Hepatocyte (in vitro differentiated cells): ENCODE measurements at regions not wholly inside any gene's neighbourhood (a gene's known extent, or its start where the extent isn't known, plus 50 kb on each side); places are given as distances from the start of the nearest gene placed in this dataset.
"Not testable (repeated sequence)": the region's sequence is repeated elsewhere in the genome, so short reads cannot be mapped to it uniquely, and the experiment has no call there.

ENCODE experiments used
- DNase-seq: peaks from one replicate; pipeline ENCODE4 v3.0.0-alpha.2; 2016; ENCODE audit warnings: low spot score
- H2AFZ ChIP-seq: fragments of 200-600 bp; sonication (generic); 2 replicates; pipeline ENCODE4 v1.6.0; 2016; ENCODE audit warnings: antibody characterized with exemption, mild to moderate bottlenecking
- H3K27ac ChIP-seq: fragments of 200-600 bp; sonication (generic); 2 replicates; pipeline ENCODE4 v1.5.1; 2016; ENCODE audit warnings: mild to moderate bottlenecking
- H3K27me3 ChIP-seq: fragments of 200-600 bp; sonication (generic); 2 replicates; pipeline ENCODE4 v1.6.1; 2016
- H3K36me3 ChIP-seq: fragments of 200-600 bp; sonication (generic); replicated peaks from 2 replicates; pipeline ENCODE4 v1.5.1; 2016; ENCODE audit warnings: low read depth; ENCODE audit not compliant: insufficient read depth
- H3K4me1 ChIP-seq: fragments of 200-600 bp; sonication (generic); 2 replicates; pipeline ENCODE4 v1.5.1; 2016; ENCODE audit warnings: mild to moderate bottlenecking, moderate library complexity; ENCODE audit not compliant: insufficient read depth
- H3K4me2 ChIP-seq: fragments of 200-600 bp; sonication (generic); 2 replicates; pipeline ENCODE4 v1.6.0; 2016
- H3K4me3 ChIP-seq: fragments of 200-600 bp; sonication (generic); 2 replicates; pipeline ENCODE4 v1.5.1; 2016; ENCODE audit warnings: mild to moderate bottlenecking
- H3K79me2 ChIP-seq: fragments of 200-600 bp; sonication (generic); 2 replicates; pipeline ENCODE4 v1.6.0; 2017; ENCODE audit warnings: mild to moderate bottlenecking
- H3K9me2 ChIP-seq: fragments of 200-600 bp; sonication (generic); replicated peaks from 2 replicates; pipeline ENCODE4 v1.6.0; 2017; ENCODE audit warnings: mild to moderate bottlenecking; ENCODE audit not compliant: insufficient read depth
- H3K9me3 ChIP-seq: fragments of 200-600 bp; sonication (generic); 2 replicates; pipeline ENCODE4 v1.5.1; 2016; ENCODE audit warnings: low read depth, mild to moderate bottlenecking
- H4K20me1 ChIP-seq: fragments of 200-600 bp; sonication (generic); 2 replicates; pipeline ENCODE4 v1.6.0; 2016; ENCODE audit warnings: mild to moderate bottlenecking; ENCODE audit not compliant: insufficient read depth, poor library complexity, severe bottlenecking
- EZH2 ChIP-seq: fragments of 200-600 bp; sonication (generic); IDR thresholded peaks from 2 replicates; pipeline ENCODE4 v1.6.1; 2016; ENCODE audit warnings: antibody characterized with exemption, mild to moderate bottlenecking, borderline replicate concordance
- EZH2phosphoT487 ChIP-seq: fragments of 200-600 bp; sonication (generic); IDR thresholded peaks from one replicate; pipeline ENCODE4 v1.6.1; 2018; ENCODE audit warnings: antibody characterized with exemption, mild to moderate bottlenecking, low read depth, moderate library complexity; ENCODE audit not compliant: unreplicated experiment, severe bottlenecking
- WGBS: methylation state at CpG from one replicate; pipeline ENCODE4 v1.1.6; 2016; ENCODE audit warnings: low lambda C conversion rate; ENCODE audit errors: missing lambda C conversion rate; 5-methylcytosine and 5-hydroxymethylcytosine counted together
- TF ChIP-seq, protein P1 (sequence below): fragments of 200-600 bp; sonication (generic); IDR thresholded peaks from 2 replicates; pipeline ENCODE4 v1.5.1; 2016; ENCODE audit warnings: antibody characterized with exemption, mild to moderate bottlenecking; ENCODE audit not compliant: poor library complexity

DNA sequence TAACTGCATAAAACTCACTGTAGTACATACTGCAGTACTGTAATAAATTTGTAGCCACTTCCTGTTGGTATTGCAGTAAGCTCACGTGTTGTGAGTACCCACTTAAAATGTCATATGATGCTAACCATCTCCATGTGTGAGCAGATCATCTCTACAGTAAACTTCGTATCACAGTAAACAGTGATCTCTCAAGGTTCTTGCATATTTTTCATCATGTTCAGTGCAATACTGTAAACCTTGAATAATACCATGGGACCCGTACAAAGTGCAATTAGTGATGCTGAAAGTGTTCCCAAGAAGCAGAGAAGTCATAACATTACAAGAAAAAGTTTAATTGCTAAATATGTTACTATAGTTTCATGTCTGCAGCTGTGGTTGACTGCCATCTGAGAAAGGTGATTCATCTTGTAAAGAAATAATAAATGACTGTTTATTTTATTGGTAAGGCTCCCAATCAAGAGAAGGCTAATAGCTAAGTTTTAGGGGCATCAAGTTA, 253.8 kb upstream of the POU5F2 start:
- Histone ChIP-seq H3K27me3 (no peaks in the 10 kb centered on the region), H3K9me3 (no peaks in the 10 kb centered on the region), H3K9me2 (no peaks in the 10 kb centered on the region), H3K4me1 (no peaks in the 10 kb centered on the region), H4K20me1 (no peaks in the 10 kb centered on the region), H3K79me2 (no peaks in the 10 kb centered on the region), H3K27ac (no peak overlapping the region), H3K4me3 (no peak overlapping the region), H3K36me3 (no peaks in the 10 kb centered on the region), H3K4me2 (no peak overlapping the region), H2AFZ (no peak overlapping the region)
- no peak for TF ChIP-seq EZH2phosphoT487
- no peak for TF ChIP-seq EZH2
- TF ChIP-seq, protein P1, sequence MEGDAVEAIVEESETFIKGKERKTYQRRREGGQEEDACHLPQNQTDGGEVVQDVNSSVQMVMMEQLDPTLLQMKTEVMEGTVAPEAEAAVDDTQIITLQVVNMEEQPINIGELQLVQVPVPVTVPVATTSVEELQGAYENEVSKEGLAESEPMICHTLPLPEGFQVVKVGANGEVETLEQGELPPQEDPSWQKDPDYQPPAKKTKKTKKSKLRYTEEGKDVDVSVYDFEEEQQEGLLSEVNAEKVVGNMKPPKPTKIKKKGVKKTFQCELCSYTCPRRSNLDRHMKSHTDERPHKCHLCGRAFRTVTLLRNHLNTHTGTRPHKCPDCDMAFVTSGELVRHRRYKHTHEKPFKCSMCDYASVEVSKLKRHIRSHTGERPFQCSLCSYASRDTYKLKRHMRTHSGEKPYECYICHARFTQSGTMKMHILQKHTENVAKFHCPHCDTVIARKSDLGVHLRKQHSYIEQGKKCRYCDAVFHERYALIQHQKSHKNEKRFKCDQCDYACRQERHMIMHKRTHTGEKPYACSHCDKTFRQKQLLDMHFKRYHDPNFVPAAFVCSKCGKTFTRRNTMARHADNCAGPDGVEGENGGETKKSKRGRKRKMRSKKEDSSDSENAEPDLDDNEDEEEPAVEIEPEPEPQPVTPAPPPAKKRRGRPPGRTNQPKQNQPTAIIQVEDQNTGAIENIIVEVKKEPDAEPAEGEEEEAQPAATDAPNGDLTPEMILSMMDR: no peak
- 57% methylated on average over 3 of the region's 3 CpGs for WGBS
- DNase-seq: no peak

DNA sequence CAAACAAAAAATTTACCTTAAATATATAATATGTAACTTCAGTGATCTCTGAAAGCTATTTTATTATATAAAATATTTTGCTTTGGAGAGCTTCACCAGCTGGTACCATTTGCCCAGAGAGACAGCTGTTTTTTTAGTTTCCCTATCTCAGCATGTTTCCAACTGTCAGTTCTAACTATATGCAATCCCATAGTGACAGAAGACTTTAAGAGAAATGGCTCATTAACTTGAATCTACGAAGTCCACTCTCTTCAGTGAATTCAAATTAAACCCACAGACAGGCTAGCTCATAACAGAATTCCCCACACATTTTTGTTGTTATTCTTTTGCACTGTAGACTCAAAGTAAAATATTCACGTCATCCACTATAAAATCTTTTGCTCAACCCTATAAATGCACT, 251.8 kb upstream of the POU5F2 start:
- no peak overlapping the region for H3K4me3 ChIP-seq
- H4K20me1 ChIP-seq: no peaks in the 10 kb centered on the region
- no peak for DNase-seq
- TF ChIP-seq EZH2 (no peak), EZH2phosphoT487 (no peak)
- TF ChIP-seq, protein P1: no peak
- H2AFZ ChIP-seq: no peak overlapping the region
- H3K27me3 ChIP-seq: no peaks in the 10 kb centered on the region
- no peaks in the 10 kb centered on the region for H3K4me1 ChIP-seq
- WGBS: 79% methylated on average over 2 of the region's 2 CpGs
- no peaks in the 10 kb centered on the region for H3K36me3 ChIP-seq
- H3K9me2 ChIP-seq: no peaks in the 10 kb centered on the region
- H3K79me2 ChIP-seq: no peaks in the 10 kb centered on the region
- H3K9me3 ChIP-seq: no peaks in the 10 kb centered on the region
- no peak overlapping the region for H3K27ac ChIP-seq
- H3K4me2 ChIP-seq: no peak overlapping the region

DNA sequence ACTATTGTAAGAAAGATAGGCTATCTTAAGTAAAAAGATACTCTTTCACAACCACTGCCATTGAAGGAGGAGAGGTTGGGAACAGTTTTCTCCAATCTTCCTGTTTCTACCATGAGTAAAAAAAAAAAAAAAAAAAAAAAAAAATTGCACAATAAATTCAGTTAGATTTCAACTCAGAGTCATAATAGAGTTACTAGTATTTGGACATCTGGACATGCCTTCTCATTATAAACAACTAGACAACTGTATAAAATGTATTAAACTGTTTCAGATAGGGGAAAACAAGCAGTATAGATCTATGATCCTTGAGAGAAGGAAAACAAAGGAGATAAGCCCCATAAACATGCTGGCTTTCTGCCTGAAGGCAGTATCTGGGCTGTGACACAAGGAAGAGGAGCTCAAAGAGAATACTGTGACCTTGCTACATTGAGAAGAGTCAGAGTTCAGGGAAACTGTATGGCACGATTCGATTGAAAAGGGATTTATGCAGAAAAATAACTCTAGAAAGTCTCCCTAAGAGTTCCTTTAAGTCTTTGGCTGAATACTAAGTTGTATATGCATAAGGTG, 249.2 kb upstream of the POU5F2 start:
- Histone ChIP-seq H3K4me1 (no peaks in the 10 kb centered on the region), H4K20me1 (no peaks in the 10 kb centered on the region), H3K79me2 (no peaks in the 10 kb centered on the region), H3K27me3 (no peaks in the 10 kb centered on the region), H2AFZ (no peak overlapping the region), H3K4me2 (no peak overlapping the region), H3K4me3 (no peak overlapping the region), H3K27ac (no peak overlapping the region), H3K36me3 (no peaks in the 10 kb centered on the region), H3K9me2 (no peaks in the 10 kb centered on the region), H3K9me3 (no peaks in the 10 kb centered on the region)
- TF ChIP-seq, protein P1: no peak
- TF ChIP-seq EZH2phosphoT487 (no peak), EZH2 (no peak)
- WGBS: 61% methylated on average over 2 of the region's 2 CpGs
- DNase-seq: no peak

DNA sequence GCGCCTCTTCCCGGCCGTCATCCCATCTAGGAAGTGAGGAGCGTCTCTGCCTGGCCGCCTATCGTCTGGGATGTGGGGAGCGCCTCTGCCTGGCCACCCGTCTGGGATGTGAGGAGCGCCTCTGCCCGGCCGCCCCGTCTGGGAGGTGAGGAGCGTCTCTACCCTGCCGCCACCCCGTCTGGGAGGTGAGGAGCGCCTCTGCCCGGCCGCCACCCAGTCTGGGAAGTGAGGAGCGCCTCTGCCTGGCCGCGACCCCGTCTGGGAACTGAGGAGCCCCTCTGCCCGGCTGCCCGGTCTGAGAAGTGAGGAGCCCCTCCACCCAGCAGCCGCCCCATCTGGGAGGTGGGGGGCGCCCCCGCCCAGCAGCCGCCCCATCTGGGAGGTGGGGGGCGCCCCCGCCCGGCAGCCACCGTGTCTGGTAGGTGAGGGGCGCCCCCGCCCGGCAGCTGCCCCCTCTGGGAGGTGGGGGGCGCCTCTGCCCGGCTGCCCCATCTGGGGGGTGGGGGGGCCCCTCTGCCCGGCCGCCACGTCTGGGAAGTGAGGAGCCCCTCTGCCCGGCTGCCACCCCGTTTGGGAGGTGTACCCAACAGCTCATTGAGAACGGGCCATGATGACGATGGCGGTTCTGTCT, 244.7 kb upstream of the POU5F2 start:
- not testable (repeated sequence) for H3K79me2 ChIP-seq, H3K4me2 ChIP-seq, H3K27me3 ChIP-seq, H3K9me2 ChIP-seq, H3K9me3 ChIP-seq, H3K4me3 ChIP-seq, H2AFZ ChIP-seq, H3K27ac ChIP-seq, H3K36me3 ChIP-seq, DNase-seq, H3K4me1 ChIP-seq, H4K20me1 ChIP-seq
- 93% methylated on average over 11 of the region's 45 CpGs for WGBS
